RWPE1 (cell line): ENCODE measurements at regions not wholly inside any gene's neighbourhood (a gene's known extent, or its start where the extent isn't known, plus 50 kb on each side); places are given as distances from the start of the nearest gene placed in this dataset.

Experiments
- CTCF ChIA-PET: fragments of 350-600 bp; sonication (Branson Sonifier 250); formaldehyde crosslinking; extraction: SDS; loops from one replicate; lab custom pipeline; 2021; lab: Yijun Ruan, JAX
- POLR2A ChIA-PET: fragments of 400-600 bp; formaldehyde crosslinking; extraction: SDS; loops from one replicate; lab custom pipeline; 2020; ENCODE audit warnings: antibody characterized with exemption; ENCODE audit not compliant: low non-redundant PET; lab: Yijun Ruan, JAX
- DNase-seq: peaks from one replicate; pipeline ENCODE4 v3.0.0; 2012; ENCODE audit warnings: low spot score
- H3K27ac ChIP-seq: fragments of 450-650 bp; 2 replicates; pipeline ENCODE4 v1.5.1; 2017
- TF ChIP-seq, protein P1 (sequence below): fragments of 450-650 bp; conservative IDR thresholded peaks from 2 replicates; pipeline ENCODE4 v1.5.1; 2017; ENCODE audit warnings: low read depth, mild to moderate bottlenecking

DNA sequence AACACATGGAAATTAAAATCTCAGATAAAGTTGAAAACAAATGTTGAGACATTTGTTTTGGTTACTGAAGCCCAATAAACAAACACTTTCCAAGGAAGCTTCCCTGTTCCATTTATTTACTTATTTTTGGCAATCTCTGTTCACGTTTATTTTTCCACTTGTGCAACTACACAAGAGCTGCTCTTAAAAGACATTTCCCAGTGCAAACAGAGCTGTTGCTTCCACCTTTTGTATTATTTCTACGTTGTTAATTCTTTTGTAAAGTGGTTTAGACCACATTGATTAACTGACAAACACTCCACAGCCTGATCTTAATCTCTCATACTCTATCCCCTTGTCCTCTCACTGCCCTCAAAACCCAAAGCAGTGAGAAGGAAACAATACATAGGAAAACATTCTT is 757.6 kb downstream of the LIG4 start:
- TF ChIP-seq, protein P1, sequence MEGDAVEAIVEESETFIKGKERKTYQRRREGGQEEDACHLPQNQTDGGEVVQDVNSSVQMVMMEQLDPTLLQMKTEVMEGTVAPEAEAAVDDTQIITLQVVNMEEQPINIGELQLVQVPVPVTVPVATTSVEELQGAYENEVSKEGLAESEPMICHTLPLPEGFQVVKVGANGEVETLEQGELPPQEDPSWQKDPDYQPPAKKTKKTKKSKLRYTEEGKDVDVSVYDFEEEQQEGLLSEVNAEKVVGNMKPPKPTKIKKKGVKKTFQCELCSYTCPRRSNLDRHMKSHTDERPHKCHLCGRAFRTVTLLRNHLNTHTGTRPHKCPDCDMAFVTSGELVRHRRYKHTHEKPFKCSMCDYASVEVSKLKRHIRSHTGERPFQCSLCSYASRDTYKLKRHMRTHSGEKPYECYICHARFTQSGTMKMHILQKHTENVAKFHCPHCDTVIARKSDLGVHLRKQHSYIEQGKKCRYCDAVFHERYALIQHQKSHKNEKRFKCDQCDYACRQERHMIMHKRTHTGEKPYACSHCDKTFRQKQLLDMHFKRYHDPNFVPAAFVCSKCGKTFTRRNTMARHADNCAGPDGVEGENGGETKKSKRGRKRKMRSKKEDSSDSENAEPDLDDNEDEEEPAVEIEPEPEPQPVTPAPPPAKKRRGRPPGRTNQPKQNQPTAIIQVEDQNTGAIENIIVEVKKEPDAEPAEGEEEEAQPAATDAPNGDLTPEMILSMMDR: no peak
- POLR2A ChIA-PET: no interaction called here
- CTCF ChIA-PET: no interaction called here
- no peak for DNase-seq
- no peak overlapping the region for H3K27ac ChIP-seq

GRCh38 chr13:107456431-107456830 is 758.9 kb downstream of the LIG4 start:
- TF ChIP-seq, protein P1: no peak
- no peak for DNase-seq
- H3K27ac ChIP-seq: no peak overlapping the region
- CTCF ChIA-PET: no interaction called here
- POLR2A ChIA-PET: no interaction called here

- no peak for DNase-seq
- ChIA-PET CTCF (no interaction called here), POLR2A (no interaction called here)
- no peak overlapping the region for H3K27ac ChIP-seq
- TF ChIP-seq, protein P1: no peak
Observed at GRCh38 chr13:107452833-107453232, 762.5 kb downstream of the LIG4 start.

GRCh38 chr13:107450931-107451330 is 764.4 kb downstream of the LIG4 start:
- TF ChIP-seq, protein P1: no peak
- POLR2A ChIA-PET: no interaction called here
- H3K27ac ChIP-seq: no peak overlapping the region
- CTCF ChIA-PET: no interaction called here
- DNase-seq: peak; percentile 18

GRCh38 chr13:107450431-107450830 is 764.9 kb downstream of the LIG4 start:
- ChIA-PET CTCF (no interaction called here), POLR2A (no interaction called here)
- H3K27ac ChIP-seq: no peak overlapping the region
- no peak for DNase-seq
- TF ChIP-seq, protein P1: no peak

DNA sequence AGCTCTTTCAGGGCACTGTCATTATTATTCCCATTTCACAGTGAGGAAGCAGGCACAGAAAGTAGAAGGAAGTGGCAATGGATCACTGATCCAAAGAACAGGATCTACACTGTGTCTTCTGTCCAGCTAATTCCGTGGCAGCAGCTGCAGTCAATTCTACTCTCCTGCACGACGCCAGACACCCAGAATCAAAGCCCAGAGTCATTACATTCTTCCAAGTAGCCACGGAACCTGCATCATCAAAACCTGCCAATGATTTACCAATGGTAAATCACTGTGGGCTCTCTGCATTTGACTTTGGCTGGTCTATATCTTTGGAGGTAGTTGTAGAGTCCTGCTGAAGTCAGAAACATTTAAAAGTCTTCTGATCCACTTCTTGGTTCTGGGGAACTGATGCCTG is 767.7 kb downstream of the LIG4 start:
- POLR2A ChIA-PET: no interaction called here
- DNase-seq: no peak
- CTCF ChIA-PET: no interaction called here
- no peak overlapping the region for H3K27ac ChIP-seq
- TF ChIP-seq, protein P1: no peak

- POLR2A ChIA-PET: no interaction called here
- TF ChIP-seq, protein P1: no peak
- DNase-seq: peak; percentile 11
- H3K27ac ChIP-seq: no peak overlapping the region
- CTCF ChIA-PET: no interaction called here
Observed at GRCh38 chr13:107441279-107441678, 774.1 kb downstream of the LIG4 start.
